ENCODE measurements at regions not wholly inside any gene's neighbourhood (a gene's known extent, or its start where the extent isn't known, plus 50 kb on each side); places are given as distances from the start of the nearest gene placed in this dataset.

DNA sequence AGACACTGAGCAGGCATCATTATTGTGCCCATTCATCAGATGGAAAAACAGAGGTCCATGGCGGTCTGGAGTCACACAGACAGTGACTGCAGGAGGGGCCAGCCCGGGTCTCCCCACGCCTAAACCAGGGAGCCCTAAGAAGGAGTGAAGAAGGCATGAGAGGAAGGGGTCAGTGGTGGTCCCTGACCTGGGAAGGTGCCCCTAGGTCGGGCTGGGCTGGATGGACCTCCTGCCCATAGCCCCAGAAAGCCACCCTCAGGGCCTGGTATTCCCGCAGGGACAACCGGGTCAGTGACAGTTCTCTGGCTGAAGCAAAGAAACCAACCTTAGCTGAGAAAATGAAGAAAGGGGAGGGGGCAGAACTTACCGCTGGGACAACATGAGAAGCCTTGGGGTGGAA is 163.4 kb upstream of the C1orf174 start:
- H3K4me3 ChIP-seq, result no peak overlapping the region
- no peaks in the 10 kb centered on the region for H3K4me1 ChIP-seq
- no peak for TF ChIP-seq POLR2A (IDR thresholded peaks at IDR 0.05)
- TF ChIP-seq POLR2AphosphoS5 (IDR thresholded peaks at IDR 0.05), result no peak
- TF ChIP-seq, protein P1, sequence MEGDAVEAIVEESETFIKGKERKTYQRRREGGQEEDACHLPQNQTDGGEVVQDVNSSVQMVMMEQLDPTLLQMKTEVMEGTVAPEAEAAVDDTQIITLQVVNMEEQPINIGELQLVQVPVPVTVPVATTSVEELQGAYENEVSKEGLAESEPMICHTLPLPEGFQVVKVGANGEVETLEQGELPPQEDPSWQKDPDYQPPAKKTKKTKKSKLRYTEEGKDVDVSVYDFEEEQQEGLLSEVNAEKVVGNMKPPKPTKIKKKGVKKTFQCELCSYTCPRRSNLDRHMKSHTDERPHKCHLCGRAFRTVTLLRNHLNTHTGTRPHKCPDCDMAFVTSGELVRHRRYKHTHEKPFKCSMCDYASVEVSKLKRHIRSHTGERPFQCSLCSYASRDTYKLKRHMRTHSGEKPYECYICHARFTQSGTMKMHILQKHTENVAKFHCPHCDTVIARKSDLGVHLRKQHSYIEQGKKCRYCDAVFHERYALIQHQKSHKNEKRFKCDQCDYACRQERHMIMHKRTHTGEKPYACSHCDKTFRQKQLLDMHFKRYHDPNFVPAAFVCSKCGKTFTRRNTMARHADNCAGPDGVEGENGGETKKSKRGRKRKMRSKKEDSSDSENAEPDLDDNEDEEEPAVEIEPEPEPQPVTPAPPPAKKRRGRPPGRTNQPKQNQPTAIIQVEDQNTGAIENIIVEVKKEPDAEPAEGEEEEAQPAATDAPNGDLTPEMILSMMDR (IDR thresholded peaks at IDR 0.05), result no peak
- no peak for TF ChIP-seq EP300 (IDR thresholded peaks at IDR 0.05)
- DNase-seq, result no peak
- no peaks in the 10 kb centered on the region for H3K36me3 ChIP-seq
- intact Hi-C loops (cut with DNase I; ENCODE audit: low total_unique reads), result no loop called here
- H3K9me3 ChIP-seq, result peaks cover 0 to 8% (median 0%) of the 10 kb centered on the region in 4 donors
- WGBS, 5 donors, result 66 to 81% (median 68%) methylated on average over 7 of the region's 7 CpGs
- no peak overlapping the region for H3K27ac ChIP-seq
- H3K27me3 ChIP-seq, result no peaks in the 10 kb centered on the region

DNA sequence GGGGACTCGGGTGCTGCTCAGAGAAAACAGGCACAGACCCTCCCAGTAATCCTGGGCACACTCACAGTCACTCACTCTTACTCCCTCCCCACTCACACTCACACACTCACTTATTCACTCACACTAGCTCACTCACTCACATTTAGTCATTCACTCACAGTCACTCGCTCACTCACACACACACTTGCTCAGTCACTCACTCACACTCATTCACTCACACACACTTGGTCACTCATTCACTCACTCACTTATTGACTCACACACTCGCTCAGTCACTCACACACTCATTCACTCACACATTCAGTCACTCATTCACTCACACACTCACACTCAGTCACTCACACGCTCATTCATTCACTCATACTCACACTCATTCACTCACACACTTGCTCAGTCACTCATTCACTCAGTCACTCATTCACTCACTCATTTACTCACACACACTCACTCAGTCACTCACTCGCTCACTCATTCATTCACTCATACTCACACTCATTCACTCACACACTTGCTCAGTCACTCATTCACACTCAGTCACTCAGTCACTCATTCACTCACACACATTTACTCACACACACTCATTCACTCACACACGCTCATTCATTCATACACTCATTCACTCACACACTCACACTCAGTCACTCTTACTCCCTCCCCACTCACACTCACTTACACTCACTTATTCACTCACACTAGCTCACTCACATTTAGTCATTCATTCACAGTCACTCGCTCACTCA is 164.2 kb upstream of the C1orf174 start:
- Histone ChIP-seq H3K27ac (no peak overlapping the region), H3K36me3 (no peaks in the 10 kb centered on the region), H3K4me1 (no peaks in the 10 kb centered on the region), H3K4me3 (no peak overlapping the region), H3K9me3 (peaks cover 0 to 8% (median 0%) of the 10 kb centered on the region in 4 donors), H3K27me3 (peaks cover 0 to 6% (median 0%) of the 10 kb centered on the region in 3 donors)
- no peak for DNase-seq
- 51 to 88% (median 78%) methylated on average over 6 to 7 of the region's 7 CpGs for WGBS, 5 donors
- TF ChIP-seq POLR2A (IDR thresholded peaks at IDR 0.05), result no peak
- TF ChIP-seq, protein P1 (IDR thresholded peaks at IDR 0.05), result no peak
- no peak for TF ChIP-seq POLR2AphosphoS5 (IDR thresholded peaks at IDR 0.05)
- no peak for TF ChIP-seq EP300 (IDR thresholded peaks at IDR 0.05)
- intact Hi-C loops (cut with DNase I; ENCODE audit: low total_unique reads), result no loop called here

DNA sequence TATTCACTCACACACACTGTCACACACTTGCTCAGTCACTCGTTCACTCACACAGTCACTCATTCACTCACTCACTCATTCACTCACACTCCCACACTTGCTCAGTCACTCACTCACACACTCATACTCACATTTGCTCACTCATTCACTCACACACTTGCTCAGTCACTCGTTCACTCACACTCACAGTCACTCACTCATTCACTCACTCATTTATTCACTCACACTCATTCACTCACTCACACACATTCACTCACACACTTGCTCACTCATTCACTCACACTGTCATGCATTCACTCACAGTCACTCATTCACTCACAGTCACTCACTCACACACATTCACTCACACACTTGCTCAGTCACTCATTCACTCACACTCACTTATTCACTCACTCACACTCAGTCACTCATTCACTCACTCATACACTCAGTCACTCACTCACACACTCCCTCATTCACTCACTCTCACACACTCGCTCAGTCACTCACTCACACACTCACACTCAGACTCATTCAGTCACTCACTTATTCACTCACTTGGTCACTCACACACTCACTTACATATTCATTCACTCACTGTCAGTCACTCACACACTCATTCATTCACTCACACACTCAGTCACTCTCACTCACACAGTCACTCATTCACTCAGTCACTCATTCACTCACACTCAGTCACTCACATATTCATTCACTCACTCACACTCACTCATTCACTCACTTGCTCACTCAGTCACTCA is 167.0 kb upstream of the C1orf174 start:
- intact Hi-C loops (cut with DNase I; ENCODE audit: low total_unique reads), result no loop called here
- TF ChIP-seq, protein P1 (IDR thresholded peaks at IDR 0.05), result no peak
- TF ChIP-seq EP300 (IDR thresholded peaks at IDR 0.05) (no peak), POLR2AphosphoS5 (IDR thresholded peaks at IDR 0.05) (no peak), POLR2A (IDR thresholded peaks at IDR 0.05) (no peak)
- DNase-seq, result no peak
- H3K27me3 ChIP-seq, result peaks cover 0 to 21% (median 2%) of the 10 kb centered on the region in 3 donors
- WGBS, 5 donors, result 47 to 89% (median 83%) methylated on average over 2 to 3 of the region's 3 CpGs
- H3K9me3 ChIP-seq, result peaks cover 0 to 8% (median 0%) of the 10 kb centered on the region in 4 donors
- H3K36me3 ChIP-seq, result no peaks in the 10 kb centered on the region
- H3K4me3 ChIP-seq, result no peak overlapping the region
- H3K27ac ChIP-seq, result no peak overlapping the region
- no peaks in the 10 kb centered on the region for H3K4me1 ChIP-seq

DNA sequence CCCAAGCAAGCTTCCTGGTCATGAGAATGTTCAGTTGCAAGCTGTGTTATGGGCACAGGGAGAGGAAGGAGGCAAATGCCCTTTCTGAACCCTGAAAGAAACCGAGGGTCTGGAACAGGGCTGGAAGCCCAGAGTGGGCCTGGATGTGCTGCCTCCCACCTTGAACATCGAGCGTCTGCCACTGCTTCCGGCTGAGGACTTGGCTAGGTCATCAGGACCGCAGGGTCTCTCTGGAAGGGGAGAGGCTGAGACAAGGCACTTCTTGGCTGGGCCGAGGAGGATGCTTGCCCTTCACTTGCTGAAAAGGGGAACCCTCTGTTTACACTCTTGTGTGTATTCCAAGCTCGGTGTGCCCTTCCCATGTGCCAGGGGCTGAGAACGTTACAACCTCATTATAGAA is 168.0 kb upstream of the C1orf174 start:
- DNase-seq, result no peak
- TF ChIP-seq, protein P1 (IDR thresholded peaks at IDR 0.05), result no peak
- no peak for TF ChIP-seq POLR2AphosphoS5 (IDR thresholded peaks at IDR 0.05)
- TF ChIP-seq POLR2A (IDR thresholded peaks at IDR 0.05), result no peak
- no peak for TF ChIP-seq EP300 (IDR thresholded peaks at IDR 0.05)
- Histone ChIP-seq H3K4me3 (no peak overlapping the region), H3K4me1 (no peaks in the 10 kb centered on the region), H3K27ac (no peak overlapping the region), H3K36me3 (no peaks in the 10 kb centered on the region), H3K27me3 (peaks cover 0 to 31% (median 3%) of the 10 kb centered on the region in 3 donors), H3K9me3 (peaks cover 0 to 8% (median 0%) of the 10 kb centered on the region in 4 donors)
- intact Hi-C loops (cut with DNase I; ENCODE audit: low total_unique reads), result no loop called here
- WGBS, 5 donors, result 56 to 69% (median 64%) methylated on average over 8 of the region's 8 CpGs
